ENCODE measurements at regions not wholly inside any gene's neighbourhood (a gene's known extent, or its start where the extent isn't known, plus 50 kb on each side); places are given as distances from the start of the nearest gene placed in this dataset.

DNA sequence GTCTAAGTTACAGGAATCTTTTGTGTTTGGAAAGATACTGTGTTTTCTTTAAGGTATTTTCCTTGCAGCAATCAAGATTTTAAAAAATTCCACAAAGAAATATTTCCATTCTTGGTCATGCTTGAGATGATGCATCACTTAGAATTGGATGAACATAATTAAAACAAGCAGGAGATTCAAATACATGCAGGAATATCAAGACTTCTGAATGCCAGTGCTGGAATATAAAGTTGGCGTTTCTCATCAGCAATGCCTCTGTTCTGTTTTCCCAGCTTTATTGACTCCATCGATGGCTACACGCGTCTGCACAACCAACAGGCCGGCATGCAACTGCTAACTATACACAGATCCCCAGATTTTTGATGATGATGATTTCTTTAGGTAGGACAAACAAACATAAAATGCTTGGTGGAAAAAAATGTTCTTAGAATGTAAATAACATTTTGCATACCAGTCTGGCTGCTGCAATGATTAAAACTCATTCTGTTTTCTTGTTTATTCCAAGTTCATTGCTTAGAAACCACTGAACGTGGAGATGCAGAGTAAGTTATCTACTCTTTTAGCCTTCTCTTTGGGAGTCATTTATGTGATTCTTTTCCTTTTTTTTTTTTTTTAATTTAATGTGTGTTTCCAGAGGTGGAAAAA, 91.3 kb upstream of the FAM171A1 start:
- DNase-seq (ENCODE audit: low read depth, low spot score) = no peak
- H3K4me3 ChIP-seq (ENCODE audit: low read length) = no peak overlapping the region

- no peak overlapping the region for H3K4me3 ChIP-seq (ENCODE audit: low read length)
- no peak for DNase-seq (ENCODE audit: low read depth, low spot score)
Observed at GRCh38 chr10:15461353-15462108, 90.4 kb upstream of the FAM171A1 start.

- DNase-seq (ENCODE audit: low read depth, low spot score) = no peak
- H3K4me3 ChIP-seq (ENCODE audit: low read length) = no peak overlapping the region
Observed at GRCh38 chr10:15460661-15461060, 89.6 kb upstream of the FAM171A1 start.

- peak; percentile 48 for DNase-seq (ENCODE audit: low read depth, low spot score)
- no peak overlapping the region for H3K4me3 ChIP-seq (ENCODE audit: low read length)
Observed at GRCh38 chr10:15459218-15459617, 88.1 kb upstream of the FAM171A1 start.

- no peak overlapping the region for H3K4me3 ChIP-seq (ENCODE audit: low read length)
- DNase-seq (ENCODE audit: low read depth, low spot score) = no peak
Observed at GRCh38 chr10:15457382-15457781, 86.3 kb upstream of the FAM171A1 start.

DNA sequence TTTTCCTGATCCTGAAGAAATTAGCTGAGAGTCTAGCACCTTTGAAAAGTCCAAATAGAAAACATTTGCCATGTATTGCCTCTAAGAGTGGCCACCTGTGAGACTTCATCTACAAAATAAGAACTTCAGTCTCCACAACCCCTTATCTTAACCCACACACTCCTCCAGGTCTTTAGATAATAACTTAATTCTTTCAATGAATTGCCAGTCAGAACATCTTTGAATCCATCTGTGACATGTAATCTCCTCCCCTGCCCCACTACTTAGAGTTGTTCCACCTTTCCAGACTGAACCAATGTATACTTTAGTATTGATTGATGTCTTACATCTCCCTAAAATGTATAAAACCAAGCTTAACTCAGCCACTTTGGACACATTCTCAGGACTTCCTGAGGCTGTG, 84.4 kb upstream of the FAM171A1 start:
- DNase-seq (ENCODE audit: low read depth, low spot score) = no peak
- H3K4me3 ChIP-seq (ENCODE audit: low read length) = no peak overlapping the region

DNA sequence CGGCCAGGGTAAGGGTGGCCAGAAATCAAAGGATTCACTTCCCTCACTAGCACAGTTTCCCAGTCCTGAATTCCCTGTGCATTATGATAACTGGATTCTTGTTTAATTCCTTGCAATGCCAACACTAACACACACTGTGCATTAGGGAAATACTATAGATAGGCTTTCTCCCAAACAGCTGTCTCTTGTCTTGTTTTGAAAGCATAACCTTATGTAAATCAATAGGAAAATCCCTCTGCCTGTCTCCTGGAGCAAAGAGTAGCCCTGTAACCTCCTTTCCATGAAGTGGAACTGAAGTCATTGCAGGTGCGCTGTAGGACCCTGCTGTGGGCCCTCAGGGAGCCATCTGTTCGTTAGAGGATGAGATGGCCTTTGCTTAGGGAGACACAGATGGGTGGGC, 82.8 kb upstream of the FAM171A1 start:
- no peak overlapping the region for H3K4me3 ChIP-seq (ENCODE audit: low read length)
- DNase-seq (ENCODE audit: low read depth, low spot score) = no peak

- no peak for DNase-seq (ENCODE audit: low read depth, low spot score)
- H3K4me3 ChIP-seq (ENCODE audit: low read length) = no peak overlapping the region
Observed at GRCh38 chr10:15453457-15453856, 82.4 kb upstream of the FAM171A1 start.

- H3K4me3 ChIP-seq (ENCODE audit: low read length) = no peak overlapping the region
- DNase-seq (ENCODE audit: low read depth, low spot score) = no peak
Observed at GRCh38 chr10:15452545-15452944, 81.5 kb upstream of the FAM171A1 start.

GRCh38 chr10:15451137-15452094, 80.3 kb upstream of the FAM171A1 start:
- H3K4me3 ChIP-seq (ENCODE audit: low read length) = no peak overlapping the region
- DNase-seq (ENCODE audit: low read depth, low spot score) = no peak

GRCh38 chr10:15448598-15448997, 77.5 kb upstream of the FAM171A1 start:
- DNase-seq (ENCODE audit: low read depth, low spot score) = no peak
- no peak overlapping the region for H3K4me3 ChIP-seq (ENCODE audit: low read length)

GRCh38 chr10:15445006-15445390, 73.9 kb upstream of the FAM171A1 start:
- H3K4me3 ChIP-seq (ENCODE audit: low read length) = no peak overlapping the region
- no peak for DNase-seq (ENCODE audit: low read depth, low spot score)

DNA sequence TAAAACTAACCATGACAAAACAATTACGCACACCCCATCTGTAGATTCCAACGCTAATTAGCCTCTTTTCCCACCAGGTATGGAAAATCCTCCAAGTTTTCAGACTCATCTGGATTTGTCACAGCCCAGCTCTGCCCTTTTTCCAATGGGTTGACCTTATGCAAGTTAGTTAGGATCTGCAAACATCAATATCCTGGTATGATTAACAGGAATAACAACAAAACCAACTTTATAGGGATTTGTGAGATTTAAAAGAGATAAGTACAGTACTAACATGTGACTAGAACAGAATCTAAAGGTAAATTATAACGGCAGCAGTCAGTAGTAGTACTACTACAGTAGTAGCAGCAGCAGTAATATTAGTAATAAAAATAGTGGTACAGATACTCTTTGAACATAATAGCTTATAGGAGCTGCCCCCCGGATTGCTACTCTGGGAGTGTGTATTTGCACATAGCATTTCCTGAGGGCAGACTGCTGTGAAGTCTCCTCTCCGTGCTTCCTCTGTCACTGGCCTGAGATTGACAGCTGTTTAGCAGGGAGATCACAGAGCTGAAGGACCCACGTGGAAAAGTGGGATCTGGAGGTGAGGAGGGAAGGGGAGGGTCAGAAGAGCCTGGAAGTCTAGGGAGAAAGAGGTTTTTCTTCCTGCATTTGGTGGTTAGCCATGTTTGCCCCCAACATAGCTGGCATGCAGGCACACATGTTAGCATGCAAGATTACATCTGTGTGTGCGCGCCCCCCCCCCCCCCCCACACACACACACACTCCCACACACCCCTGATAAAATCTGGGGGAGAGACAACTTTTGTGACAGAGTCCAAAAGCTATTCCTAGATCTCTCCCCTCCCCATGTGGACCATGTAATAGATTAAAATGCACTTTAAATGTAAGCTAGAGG, 73.3 kb upstream of the FAM171A1 start:
- no peak for DNase-seq (ENCODE audit: low read depth, low spot score)
- H3K4me3 ChIP-seq (ENCODE audit: low read length) = no peak overlapping the region

- no peak for DNase-seq (ENCODE audit: low read depth, low spot score)
- no peak overlapping the region for H3K4me3 ChIP-seq (ENCODE audit: low read length)
Observed at GRCh38 chr10:15442056-15442455, 71.0 kb upstream of the FAM171A1 start.

- no peak for DNase-seq (ENCODE audit: low read depth, low spot score)
- H3K4me3 ChIP-seq (ENCODE audit: low read length) = no peak overlapping the region
Observed at GRCh38 chr10:15440204-15440711, 69.2 kb upstream of the FAM171A1 start.

GRCh38 chr10:15439341-15439842, 68.3 kb upstream of the FAM171A1 start:
- DNase-seq (ENCODE audit: low read depth, low spot score) = no peak
- no peak overlapping the region for H3K4me3 ChIP-seq (ENCODE audit: low read length)

GRCh38 chr10:15436696-15437095, 65.6 kb upstream of the FAM171A1 start:
- no peak overlapping the region for H3K4me3 ChIP-seq (ENCODE audit: low read length)
- DNase-seq (ENCODE audit: low read depth, low spot score) = no peak

DNA sequence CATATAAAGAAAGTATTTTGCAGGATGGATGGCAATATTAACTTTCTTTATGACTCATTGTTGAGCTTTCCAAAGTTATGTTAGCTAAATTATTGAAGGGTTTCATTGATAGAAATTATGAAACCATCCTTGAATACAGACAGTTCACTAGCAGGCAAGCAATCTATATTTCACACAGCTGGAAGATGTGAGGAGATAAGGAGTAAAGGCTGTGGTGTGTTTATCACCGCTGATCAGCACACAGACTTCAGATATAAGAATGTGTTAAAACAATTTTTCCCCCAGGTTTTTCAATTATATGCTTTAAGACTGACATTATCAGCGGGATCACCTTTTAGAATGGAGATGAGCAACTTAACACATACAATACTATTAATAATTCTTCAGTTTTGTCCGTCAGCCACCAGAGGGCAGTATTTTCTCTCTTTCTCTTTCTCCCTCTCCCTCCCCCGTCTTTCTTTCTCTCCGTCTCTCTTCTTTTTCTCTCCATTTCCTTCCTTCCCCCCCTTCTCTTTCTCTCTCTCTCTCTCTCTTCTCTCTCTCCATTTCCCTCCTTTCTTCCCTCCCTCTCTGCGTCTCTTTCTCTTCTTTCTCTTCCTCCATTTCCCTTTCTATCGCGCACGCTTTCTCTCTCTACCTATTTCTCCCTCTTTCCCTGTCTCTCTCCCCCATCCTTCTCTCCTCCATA, 62.9 kb upstream of the FAM171A1 start:
- peak; percentile 54 for DNase-seq (ENCODE audit: low read depth, low spot score)
- peak overlapping the region; percentile 29 for H3K4me3 ChIP-seq (ENCODE audit: low read length)

All from Jurkat, Clone E6-1 (cell line).